HFF-Myc (cell line): ENCODE measurements at regions not wholly inside any gene's neighbourhood (a gene's known extent, or its start where the extent isn't known, plus 50 kb on each side); places are given as distances from the start of the nearest gene placed in this dataset.
A peak's percentile ranks its signal among the peaks of the same experiment; 100 is the strongest.

Experiments
- DNase-seq: peaks from one replicate; pipeline ENCODE4 v3.0.0-alpha.2; 2011; ENCODE audit warnings: low read depth; ENCODE audit errors: extremely low read depth
- H3K4me3 ChIP-seq: replicated peaks from 2 replicates; pipeline ENCODE4 v1.5.1; 2011; ENCODE audit warnings: low read depth, mild to moderate bottlenecking, control low read depth, low read length
- CTCF ChIP-seq: IDR thresholded peaks from 2 replicates; pipeline ENCODE4 v1.5.1; 2012; ENCODE audit warnings: mild to moderate bottlenecking, low read depth, low read length, control low read depth; ENCODE audit errors: missing control alignments

GRCh38 chr5:62137628-62138027, 168.4 kb upstream of the KIF2A start:
- no peak overlapping the region for H3K4me3 ChIP-seq
- DNase-seq, result no peak
- TF ChIP-seq CTCF, result no peak

DNA sequence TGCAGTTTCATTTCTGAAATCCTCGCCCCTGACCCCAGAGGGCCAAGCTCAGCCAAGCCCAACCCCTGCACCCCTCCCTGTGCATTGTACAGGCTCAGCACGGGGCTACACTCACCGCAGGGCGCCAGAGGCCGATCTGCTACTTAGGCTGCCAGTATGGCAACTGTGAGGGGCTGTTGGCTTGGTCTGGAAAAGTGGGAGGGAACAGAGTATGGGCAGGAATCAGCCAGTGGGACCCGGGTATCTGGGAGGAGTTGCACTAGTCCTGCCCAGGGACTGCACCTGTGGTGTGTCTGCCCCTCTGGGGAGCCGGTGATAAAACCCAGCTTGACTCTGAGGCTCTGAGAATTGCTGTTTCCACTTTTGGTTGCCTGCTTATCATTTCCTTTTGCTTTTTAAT, 167.4 kb upstream of the KIF2A start:
- TF ChIP-seq CTCF, result no peak
- no peak for DNase-seq
- H3K4me3 ChIP-seq, result no peak overlapping the region

DNA sequence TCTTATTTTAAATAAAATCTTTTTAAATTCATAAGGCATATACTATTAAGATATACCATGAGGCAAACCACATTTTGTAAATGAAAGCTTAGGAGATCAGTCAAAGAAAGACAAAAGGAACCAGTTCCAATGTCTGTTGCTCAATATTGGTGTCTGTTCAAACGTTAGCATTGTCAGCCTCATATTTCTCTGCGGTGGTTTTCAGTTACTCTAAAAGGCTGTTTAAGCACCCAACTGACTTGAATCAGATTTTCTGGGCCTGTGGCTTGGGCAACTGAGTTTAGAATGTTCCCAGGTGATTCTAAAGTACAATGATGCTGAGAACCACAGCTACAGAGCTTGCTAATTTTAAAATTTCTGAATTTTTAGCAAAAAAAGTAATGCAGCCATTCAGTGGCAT, 166.3 kb upstream of the KIF2A start:
- TF ChIP-seq CTCF, result no peak
- DNase-seq, result no peak

DNA sequence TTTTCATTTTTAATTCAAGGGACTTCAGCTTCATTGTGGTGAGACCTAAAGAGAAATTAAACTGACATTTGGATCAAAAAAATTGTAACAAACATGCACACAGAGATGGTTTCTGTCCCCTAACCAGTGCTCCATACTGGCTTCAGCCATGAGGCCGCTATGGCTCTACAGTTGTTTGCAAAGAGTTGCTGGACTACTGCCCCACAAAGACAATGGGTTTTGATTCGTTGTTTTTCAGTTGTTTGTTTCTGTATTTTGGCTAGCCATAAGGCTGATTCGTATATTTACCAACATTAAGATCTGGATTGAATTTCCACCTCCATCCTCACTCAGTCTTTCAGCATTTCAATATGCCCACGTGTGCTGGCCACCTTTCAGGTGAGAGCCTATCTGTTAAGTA, 163.7 kb upstream of the KIF2A start:
- TF ChIP-seq CTCF, result no peak
- DNase-seq, result no peak
- no peak overlapping the region for H3K4me3 ChIP-seq

More for the DNA sequence above, 166.3 kb upstream of the KIF2A start:
- H3K4me3 ChIP-seq, result no peak overlapping the region

DNA sequence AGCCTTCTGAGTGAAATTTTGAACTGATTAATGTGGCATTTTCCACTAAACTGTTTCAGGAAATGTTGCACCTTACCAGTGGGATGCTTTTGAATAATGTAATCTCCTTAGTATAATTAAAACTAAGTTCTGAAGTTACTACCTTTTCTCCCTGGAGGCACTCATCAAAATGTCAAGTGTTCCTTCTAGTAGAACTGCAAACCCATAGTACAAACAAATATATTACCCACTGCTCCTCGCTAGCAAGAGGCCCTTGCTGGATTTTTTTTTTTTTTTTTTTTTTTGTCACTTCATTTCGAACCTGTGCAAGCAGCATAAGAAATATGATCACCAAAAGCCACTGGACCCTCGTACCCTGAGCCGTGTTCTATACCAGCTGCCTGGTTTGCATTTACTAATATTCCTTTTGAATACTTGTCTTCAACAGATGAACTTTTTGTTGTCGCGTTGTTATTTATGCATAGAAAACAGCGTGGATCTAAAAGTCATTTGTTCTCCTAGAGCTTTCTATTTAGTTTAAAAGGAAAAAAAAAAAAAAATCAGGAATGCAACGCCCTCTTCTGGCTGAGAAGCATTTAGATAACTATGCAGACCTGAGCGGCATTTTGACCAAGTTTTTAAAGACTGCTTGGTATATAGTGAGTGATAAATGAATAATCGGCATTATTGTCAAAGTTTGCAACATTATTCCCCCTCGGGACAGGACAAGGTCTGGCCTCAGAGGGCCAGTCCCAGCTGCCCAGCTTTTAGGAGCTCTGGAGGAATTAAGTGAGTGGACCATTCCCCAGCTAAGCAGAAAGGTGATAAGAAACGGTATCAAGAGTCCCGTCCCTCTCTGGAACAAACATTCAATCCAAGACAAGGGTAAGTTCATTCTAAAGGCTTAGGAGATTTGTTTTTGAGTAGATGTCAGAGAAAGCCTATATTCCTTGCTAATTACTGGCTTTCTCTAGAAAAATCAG, 162.5 kb upstream of the KIF2A start:
- peak; percentile 10 for DNase-seq
- TF ChIP-seq CTCF, result peak; percentile 49
- H3K4me3 ChIP-seq, result no peak overlapping the region

DNA sequence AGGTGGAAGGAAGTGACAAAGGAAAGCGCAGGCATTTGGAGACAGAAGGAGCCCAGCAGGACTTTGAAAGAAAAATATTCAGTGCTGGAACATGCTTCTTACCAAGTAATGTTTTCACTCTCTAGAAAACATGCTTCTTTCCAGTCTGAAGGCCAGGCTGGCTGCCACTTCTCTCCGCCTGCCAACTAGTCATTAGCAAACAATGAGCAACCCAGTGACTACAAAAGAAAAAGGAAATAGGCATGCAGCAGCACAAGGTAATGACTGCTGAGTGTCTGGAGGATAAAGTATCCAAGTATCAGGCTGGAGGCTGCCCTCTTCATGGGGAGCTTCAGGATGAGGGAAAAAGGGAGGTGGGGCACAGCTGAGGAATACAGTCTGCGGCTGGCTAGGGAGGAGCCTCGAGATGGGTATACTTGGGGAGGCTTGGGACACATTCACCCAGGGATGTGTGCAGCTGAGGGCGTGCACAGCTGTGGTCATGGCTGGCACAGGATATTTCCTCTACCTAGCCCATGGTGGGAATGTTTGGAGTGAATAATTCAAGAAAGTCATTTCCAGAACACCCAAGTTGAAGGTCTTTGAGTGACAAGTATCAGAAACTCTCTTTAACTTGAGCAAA, 161.5 kb upstream of the KIF2A start:
- no peak overlapping the region for H3K4me3 ChIP-seq
- no peak for TF ChIP-seq CTCF
- DNase-seq, result no peak
